HG03103 (cell line): ENCODE measurements at regions not wholly inside any gene's neighbourhood (a gene's known extent, or its start where the extent isn't known, plus 50 kb on each side); places are given as distances from the start of the nearest gene placed in this dataset.
"Not testable (repeated sequence)": the region's sequence is repeated elsewhere in the genome, so short reads cannot be mapped to it uniquely, and the experiment has no call there.

ENCODE experiments used
- ATAC-seq: cut with Tn5 transposase; IDR thresholded peaks from one replicate; pipeline ENCODE4 v1.9.1; 2021; ENCODE audit warnings: low read depth; ENCODE audit not compliant: unreplicated experiment

DNA sequence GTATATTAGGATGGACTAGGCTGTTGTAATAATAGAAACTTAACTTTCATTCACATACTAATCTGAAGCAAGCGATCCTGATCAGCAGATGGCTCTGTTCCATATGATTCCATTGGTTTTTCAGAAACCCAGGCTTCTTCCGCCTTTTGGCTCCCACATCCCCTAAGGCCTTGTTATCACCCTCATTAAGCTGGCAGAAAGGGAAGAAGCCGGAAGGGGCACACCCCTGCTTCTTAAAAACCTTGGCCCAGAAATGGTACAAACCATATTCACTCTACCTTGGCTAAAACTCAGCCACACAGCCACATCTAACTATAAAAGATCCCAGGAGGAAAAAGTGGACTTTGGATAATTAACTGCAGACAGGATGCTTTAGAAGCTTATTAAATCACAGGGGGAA lies 329.2 kb downstream of the PCNX1 start:
- ATAC-seq: no peak

DNA sequence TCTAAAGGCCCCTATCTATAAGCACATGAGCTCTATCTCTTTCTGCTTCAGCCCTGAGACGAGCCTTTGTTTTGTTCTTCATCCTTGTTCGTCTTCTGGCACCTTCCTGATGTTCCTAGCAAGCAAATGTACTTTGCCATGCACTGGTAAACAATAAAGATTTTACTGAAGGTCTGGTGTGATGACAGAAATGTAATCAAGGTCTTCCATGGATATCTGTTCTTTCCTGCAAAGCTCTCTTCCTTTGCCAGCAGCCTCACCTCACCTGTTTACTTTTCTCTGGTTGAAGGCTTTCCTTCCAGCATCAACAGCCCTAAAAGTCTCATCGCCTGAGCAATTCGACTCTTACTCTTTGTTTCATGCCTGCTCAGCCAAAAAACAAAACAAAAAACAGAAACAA lies 330.3 kb downstream of the PCNX1 start:
- ATAC-seq: no peak

DNA sequence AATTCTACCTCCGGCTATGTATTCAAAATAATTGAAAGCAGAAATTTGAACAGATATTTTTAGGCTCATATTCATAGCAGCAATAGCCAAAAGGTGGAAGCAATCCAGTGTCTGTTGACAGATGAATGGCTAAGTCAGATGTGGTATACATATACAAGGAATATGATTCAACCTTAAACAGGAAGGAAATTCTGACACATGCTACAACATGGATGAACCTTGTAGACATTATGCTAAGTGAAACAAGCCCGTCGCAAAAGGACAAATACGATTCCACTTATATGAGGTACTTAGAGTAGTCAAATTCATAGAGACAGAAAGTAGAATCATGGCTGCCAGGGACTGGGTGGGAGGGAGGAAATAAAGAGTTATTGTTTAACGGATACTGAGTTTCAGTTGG lies 331.6 kb downstream of the PCNX1 start:
- no peak for ATAC-seq

DNA sequence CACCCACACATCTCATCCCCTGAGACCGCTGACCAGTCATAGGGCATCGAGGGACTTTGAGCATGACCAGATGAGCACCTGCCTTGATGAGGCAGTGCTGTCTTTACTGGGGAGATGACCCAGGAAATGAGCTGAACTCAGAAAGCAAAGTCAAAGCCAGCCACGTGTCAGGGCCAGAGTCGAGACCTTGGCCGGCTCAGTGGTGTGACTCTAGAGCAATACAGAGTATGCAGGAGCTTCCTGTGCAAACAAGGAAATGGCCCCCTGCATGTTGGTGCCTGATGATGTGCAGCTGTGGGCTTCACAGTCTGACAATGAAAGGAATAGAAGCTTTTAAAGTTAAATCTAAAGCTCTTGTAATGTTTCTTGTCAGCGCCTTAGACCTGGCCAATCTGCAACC lies 332.9 kb downstream of the PCNX1 start:
- no peak for ATAC-seq

DNA sequence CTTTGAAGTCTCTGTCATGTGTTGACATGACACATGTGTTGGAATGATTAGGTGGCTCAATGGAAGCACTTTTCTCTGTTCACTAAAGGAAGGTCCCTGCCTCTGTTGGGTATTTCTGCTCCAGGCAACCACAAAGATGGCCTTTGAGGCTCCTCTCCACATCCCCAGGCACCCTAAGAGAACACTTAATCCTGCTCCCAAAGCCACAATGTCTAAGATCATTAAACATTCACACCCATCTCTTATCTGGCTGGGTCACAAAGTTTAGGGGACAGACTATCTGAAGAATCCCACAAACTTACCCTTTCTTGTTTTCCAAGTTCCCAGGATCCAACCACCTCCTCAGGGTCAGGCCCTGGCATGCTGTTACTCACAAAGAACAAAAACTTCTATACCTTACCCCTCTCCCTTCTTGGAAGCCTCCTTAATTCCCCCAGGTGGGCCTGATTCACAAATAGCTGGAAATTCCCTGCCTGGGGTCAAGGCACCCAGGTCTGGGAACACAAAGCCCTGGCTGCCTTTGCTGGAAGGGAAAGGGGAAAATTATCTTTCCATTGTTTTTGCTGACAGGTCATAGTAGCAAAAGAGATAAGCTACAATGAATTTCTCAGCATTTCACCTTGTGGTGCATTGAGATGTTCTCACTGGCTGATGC lies 333.7 kb downstream of the PCNX1 start:
- ATAC-seq: no peak

- ATAC-seq: no peak
These were observed 335.0 kb downstream of the PCNX1 start for GRCh38 chr14:71242237-71242748.

DNA sequence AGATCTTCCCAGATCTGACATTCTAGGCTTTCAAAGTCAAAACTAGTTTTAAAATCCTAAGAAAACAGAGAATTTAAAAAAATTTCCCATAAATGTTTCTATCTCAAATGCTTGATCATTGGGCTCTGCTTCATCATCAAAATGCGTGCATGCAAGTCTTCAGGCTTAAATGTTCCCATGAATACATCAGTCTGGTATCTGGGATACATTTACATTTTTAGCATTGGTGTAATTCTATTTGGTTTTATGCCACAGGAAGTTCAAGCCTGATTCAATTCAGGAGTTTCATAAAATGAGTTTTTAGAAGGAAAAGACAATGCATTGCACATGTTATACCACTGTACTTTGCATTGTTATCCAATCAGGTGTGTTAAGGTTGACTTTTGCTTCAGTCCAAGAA lies 336.4 kb downstream of the PCNX1 start:
- ATAC-seq: no peak

DNA sequence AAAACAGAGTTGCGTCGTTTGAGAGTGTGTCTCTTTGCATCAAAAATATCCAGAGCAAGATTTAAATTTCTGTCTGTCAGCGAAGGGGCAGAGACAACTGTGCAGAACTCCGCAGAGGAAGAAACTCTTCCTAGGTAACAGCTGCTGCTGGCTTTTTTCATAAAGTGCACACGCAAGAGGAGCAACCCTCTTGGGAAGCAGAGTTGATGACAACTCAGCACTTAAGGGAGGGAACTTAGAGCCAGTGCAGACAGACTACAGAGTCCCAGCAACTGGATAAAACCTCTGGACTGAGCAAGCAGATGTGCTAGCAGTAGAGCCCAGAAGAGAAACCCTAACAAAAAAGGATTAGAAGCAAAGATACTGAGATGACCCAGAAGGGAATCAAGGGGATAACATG lies 337.1 kb downstream of the PCNX1 start:
- no peak for ATAC-seq

GRCh38 chr14:71245659-71246361 lies 338.6 kb downstream of the PCNX1 start:
- ATAC-seq: no peak

- ATAC-seq: no peak
These were observed 339.3 kb downstream of the PCNX1 start for GRCh38 chr14:71246539-71246938.

DNA sequence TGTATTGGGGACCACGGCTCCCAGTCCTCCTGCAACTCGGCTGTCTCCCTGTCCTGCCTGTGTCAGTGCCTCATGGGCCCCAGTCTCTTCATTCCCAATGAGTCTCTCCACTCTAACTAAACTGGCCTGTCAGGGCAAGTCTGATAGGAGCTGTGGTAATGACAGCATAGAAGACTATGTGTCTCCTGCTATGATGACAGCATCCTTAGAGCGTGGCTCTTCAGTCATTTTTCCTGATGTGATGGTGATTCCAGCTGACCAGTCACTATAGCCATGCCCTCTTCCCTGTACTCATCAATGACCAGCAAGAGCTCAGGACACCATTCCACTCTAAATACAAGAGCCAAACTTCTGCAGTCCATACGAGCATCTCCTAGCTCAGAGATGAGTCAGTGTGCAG lies 339.8 kb downstream of the PCNX1 start:
- ATAC-seq: no peak

DNA sequence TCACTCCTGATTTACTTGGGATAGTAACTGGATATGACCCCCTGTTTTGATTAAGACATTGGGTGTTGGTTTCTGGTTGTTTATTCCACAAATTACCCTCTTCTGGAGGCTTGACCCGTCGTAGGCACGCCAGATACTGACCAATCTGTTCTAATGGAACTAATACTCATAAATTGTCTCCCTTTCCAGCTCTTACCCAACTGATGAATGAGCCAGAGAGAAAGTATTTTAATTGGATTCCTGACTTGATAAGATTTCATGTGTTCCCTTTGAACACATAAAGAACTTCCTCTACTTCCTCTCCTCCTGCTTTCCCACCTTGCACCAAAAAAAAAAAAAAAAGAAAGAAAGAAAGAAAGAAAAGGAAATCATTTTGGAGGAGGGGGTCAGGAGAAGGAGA lies 340.9 kb downstream of the PCNX1 start:
- no peak for ATAC-seq

- ATAC-seq: no peak
These were observed 343.1 kb downstream of the PCNX1 start for GRCh38 chr14:71250347-71250746.

DNA sequence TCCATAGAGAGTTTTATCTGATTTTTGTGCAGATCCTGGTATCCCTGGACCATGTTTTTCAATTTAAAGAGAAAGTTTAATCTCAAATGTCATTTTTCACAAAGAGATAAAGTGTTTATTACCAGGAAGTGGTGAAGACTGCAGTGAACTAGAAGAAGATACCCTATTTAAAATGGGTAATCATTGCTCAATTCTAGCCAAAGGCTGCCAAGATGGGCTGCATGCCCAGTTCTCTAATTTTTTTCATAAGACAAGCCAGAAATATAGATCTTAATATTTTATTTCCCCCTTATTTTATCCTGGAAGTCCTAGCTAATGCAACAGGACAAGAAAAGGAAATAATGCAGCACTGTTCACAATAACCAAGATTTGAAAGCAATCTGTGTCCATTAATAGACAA lies 343.5 kb downstream of the PCNX1 start:
- no peak for ATAC-seq

- ATAC-seq: not testable (repeated sequence)
These were observed 346.9 kb downstream of the PCNX1 start for GRCh38 chr14:71254091-71254719.

- ATAC-seq: no peak
These were observed 353.9 kb downstream of the PCNX1 start for GRCh38 chr14:71261206-71261605.

GRCh38 chr14:71262441-71262840 lies 355.2 kb downstream of the PCNX1 start:
- ATAC-seq: no peak

- no peak for ATAC-seq
These were observed 357.0 kb downstream of the PCNX1 start for GRCh38 chr14:71264260-71264659.

DNA sequence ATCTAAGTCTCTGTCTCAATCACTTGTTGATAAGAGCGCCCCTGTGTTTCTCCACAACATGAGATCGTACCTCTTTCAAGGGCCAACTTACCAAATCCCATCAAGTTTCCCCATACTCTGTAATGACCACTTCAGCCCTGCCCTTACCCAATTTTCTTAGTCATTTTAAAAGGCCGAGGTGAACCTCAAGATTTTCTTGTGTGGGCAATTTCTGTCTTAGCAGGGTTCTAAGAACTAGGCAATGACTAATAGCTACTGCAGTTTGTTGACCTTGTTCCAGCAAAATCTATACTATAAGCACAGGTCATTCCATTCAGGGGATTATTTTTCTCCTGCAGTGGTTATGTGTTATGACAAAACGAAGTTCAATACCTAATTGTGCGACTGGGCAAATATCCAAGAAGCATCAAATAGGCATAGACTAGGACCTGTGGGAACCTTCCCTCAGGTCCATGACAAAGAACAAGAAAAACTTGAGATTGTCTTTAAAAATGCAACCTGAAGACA lies 359.8 kb downstream of the PCNX1 start:
- ATAC-seq: no peak

DNA sequence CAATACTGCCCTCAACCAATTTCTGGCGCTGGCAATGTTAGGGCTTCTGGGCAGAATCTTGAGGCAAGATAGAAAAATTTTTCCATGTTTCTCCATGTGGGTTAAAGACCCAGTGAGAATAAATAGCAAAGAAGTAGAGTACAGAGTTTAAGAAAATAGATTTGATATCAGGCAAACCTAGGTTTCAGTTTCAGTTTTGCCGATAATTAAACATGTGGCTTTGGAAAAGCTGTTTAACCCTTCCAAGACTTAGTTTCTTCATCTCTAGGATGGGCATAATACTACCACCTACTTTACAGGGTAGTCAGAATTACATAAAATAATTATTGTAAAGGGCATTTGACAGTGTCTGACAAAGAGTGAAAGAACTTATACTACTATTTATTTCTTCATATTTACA lies 360.4 kb downstream of the PCNX1 start:
- no peak for ATAC-seq

- ATAC-seq: no peak
These were observed 362.9 kb downstream of the PCNX1 start for GRCh38 chr14:71270111-71270510.
